NCI-H510A treated with DMSO at 0.1 percent for 48 hours (cell line): ENCODE measurements at regions not wholly inside any gene's neighbourhood (a gene's known extent, or its start where the extent isn't known, plus 50 kb on each side); places are given as distances from the start of the nearest gene placed in this dataset.

Experiments used
- DNase-seq: peaks from one replicate; lab custom pipeline; 2025; lab: John Stamatoyannopoulos, UW

DNA sequence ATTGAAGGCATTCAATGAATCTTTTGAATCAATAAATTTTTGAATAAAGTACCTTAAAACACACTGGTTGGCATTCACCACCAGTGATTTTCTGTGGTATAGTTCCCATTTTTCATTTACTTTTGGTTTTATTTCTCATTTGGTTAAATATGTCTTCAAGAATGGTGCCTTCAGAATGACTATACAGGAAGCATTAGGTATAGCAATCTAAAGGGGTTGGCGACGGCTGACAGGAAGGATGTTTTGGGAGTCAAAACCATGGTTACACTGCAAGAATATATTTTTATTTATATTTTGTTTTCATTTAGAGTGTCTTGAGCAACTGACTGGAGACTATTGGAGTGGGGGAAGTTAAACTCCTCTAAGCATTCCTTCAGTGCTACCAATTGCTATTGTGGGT, 235.7 kb downstream of the HTR1A start:
- DNase-seq, result no peak

DNA sequence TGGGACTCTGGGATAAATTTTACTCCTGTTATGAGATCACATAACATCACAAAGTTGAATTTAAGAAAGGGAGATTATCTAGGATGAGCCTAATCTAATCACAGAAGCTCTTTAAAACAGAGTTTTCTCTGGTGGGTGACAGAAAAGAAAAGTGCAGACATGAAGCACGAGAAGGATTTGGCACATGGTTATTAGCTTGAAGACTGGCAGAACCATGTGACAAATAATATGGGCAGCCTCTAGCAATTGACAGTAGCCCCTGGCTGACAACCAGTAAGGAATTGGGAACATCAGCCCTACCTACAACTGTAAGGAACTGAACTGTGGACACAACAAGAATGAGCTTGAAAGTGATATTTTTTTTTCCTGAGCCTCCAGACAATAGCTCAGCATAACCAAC, 243.1 kb downstream of the HTR1A start:
- DNase-seq, result no peak

DNA sequence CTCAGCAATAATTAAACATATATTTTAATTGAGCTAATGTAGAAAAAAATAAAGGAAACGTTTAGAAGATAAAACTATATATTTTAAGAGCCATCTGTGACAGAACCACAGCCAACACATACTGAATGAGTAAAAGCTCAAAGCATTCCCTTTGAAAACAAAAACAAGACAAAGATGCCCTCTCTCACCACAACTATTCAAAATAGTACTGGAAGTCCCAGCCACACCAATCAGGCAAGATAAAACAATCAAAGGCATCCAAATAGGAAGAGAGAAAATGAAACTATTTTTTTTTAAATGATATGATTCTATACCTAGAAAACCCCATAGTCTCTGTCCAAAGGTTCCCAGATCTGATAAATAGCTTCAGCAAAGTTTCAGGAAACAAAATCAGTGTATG, 262.0 kb downstream of the HTR1A start:
- no peak for DNase-seq

DNA sequence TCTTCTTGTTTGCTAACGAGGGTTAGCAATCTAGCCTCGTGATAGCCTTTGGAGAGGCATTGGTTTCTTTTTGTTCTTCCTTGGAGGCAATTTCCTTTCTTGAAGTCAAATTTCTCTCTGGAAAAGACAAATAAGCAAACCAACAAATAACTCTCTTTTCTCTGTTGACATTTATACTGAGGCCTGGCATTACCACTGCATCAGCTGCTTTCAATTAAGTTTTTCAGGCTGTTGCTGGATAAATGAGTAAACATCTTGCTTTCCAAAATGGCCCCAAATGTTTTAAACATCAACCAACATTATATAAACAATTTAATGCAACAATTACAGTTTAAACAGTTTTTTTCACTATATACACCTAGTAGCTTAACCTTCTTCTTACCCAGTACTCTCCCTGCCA, 264.4 kb downstream of the HTR1A start:
- DNase-seq, result no peak

DNA sequence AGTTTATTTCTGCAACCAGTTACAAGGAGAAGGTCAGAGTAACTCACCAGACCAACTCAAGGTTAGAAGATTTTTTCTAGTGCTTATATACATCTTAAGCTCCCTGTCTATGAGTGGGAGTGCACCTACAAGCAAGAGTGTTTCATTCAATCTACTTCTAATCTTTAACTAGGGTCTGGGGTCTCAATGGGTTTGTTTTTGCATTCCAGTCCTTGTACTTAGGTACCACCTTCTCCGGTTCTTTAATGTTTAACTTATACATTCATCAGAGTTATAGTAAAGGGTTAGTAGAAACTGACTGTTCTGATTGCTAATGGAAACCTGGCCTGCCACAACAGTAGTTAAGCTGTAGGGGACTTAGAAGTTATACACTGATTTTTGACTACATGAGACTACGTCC, 271.7 kb downstream of the HTR1A start:
- DNase-seq, result no peak

DNA sequence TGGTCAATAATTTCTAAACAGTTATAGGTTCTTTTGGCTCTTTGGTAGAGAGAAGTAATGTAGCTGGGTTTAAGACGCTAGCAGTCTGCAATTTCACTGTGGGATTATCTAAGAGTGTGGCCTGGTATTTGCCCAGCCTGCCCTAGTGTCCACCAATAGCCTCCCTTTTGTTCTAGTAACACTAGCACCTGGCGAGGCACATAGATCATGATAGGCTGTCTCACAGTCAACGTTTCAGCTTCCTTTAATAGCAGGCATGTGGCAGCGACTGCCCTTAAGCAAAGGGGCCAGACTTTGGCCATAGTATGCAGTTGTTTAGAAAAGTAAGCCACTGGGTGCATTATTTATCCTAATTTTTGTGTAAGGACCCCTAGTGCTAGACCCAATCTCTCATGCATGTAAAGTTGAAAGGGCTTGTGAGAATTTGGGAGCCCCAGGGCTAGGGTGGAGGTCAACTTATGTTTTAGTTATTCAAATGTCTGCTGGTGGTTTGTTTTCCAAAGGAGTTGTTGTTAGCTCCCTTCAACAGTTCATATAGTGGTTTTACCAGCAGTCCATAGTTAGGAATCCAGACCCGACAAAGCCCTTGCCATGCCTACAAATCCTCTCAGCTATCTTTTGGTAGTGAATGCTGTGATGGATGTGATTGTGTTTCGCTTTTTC, 274.3 kb downstream of the HTR1A start:
- no peak for DNase-seq

DNA sequence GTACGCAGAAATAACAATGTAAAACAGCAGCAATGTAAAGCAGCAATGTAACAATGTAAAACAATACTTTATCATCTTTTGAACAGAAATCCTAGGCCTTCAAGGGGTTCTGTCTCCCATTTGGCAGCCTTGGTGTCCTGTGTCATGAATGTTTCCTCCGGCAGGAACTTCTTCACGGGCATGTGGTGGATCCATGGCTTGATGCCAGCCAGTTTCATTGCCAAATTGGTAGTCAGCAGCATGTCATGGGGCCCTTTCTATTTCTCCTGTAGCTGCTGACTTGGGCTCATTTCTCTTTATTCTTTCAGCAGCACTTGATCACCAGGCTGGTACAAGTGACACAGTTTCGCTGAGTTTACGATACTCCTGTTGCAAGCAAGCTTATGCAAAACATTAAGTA, 275.3 kb downstream of the HTR1A start:
- DNase-seq, result no peak

DNA sequence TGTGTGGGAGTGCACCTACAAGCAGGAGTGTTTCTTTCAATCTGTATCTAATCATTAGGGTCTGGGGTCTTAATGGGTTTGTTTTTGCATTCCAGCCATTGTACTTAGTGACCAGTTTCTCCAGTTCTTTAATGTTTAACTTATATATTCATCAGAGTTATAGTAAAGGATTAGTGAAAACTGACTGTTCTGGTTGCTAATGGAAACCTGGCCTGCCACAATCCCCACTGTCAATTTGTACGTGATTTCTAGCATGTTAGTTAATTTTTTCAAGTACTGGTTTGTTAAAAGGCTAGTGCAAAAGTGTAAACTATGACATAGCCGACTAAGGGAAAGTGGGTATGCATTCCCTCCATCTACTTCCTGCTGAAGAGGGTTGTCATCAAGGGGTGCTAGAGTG, 276.1 kb downstream of the HTR1A start:
- DNase-seq, result no peak

DNA sequence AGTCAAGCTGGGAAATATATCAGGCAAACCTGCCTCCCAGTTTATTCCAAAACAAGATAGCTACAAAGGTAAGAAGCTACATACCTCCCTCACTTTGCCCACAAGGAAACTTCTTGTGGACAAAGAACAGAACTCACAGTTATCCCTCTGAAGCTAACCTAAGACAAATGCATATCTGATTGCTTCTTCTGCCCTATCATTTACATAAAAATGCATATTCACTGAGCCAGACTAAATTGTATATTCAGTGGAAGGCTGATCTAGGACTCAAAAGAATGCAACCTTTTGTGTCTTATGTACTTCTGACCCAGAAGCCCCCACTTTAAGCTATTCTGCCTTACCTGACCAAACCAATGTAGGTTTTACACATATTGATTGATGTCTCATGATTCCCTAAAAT, 276.8 kb downstream of the HTR1A start:
- no peak for DNase-seq

DNA sequence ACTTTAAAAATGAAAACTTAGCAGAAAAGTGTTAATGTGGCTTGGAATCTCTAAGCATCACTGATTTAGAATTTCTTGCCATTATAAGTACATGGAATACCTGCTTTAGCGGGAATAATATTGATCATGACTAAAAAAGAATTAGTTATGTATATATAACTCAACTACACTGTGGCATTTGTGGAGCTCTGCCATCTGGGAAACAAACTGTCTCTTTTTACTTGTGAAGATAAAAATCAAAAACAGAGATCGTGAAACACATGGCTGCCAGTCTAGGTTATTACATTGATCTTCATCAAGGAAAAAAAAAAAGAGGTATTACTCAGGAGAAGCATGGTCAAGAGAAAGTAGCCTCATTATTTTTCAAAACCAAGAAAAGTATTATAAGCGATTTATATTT, 287.4 kb downstream of the HTR1A start:
- no peak for DNase-seq

DNA sequence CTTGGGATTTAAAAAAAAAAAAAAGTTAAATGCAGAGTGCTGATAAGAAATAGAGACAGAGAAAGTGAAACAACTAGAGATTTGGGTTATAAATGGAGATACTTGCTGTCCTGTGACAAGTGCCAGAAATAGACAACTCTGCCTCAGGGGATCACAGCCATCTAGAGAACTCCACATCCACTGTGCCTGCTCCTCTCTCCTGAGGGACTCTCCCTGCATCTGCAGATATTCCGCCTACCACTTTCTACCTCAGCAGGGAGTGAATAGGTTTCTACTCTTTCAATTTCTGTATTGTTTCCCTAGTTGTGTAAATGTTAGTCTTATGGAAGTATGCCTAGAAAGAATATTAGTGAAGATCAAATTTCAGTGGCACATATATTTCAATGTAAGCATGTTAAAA, 307.2 kb downstream of the HTR1A start:
- peak; percentile 16 for DNase-seq

DNA sequence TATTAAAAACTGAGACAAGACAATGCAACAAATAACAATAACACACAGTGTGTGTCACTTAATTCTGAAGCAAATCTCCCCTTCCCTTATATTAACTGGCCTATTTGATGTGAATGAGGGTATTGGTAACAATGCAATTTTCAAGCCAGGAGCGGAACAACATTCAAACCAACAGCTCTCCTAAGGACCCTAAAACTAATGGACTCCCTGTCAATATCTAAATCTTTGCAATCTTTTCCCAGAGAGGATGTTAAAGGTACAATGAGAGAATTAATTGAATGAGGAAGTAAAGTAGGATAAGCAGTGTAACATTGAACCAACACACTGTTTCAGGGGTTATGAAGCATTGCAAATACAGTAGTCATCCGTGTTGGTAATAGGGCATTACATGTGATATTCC, 311.7 kb downstream of the HTR1A start:
- DNase-seq, result no peak

DNA sequence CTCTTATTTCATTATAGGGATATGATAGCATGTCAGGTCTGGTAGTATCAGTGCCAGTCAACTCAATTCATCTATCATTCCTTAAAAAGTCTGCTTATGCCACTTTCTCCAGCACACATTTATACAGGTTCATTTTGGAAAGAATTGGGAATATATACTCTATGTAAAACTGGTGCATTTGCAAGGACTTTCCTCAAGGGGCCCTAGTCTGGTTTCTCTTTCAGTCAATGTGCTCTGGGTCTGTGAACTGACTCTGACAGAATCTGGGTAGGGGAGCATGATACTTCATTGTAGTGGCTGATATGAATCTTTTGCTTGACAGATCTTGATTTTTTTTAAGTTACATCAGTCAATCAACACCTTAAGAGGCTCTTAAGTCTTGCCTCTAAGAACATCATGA, 313.9 kb downstream of the HTR1A start:
- DNase-seq, result no peak

DNA sequence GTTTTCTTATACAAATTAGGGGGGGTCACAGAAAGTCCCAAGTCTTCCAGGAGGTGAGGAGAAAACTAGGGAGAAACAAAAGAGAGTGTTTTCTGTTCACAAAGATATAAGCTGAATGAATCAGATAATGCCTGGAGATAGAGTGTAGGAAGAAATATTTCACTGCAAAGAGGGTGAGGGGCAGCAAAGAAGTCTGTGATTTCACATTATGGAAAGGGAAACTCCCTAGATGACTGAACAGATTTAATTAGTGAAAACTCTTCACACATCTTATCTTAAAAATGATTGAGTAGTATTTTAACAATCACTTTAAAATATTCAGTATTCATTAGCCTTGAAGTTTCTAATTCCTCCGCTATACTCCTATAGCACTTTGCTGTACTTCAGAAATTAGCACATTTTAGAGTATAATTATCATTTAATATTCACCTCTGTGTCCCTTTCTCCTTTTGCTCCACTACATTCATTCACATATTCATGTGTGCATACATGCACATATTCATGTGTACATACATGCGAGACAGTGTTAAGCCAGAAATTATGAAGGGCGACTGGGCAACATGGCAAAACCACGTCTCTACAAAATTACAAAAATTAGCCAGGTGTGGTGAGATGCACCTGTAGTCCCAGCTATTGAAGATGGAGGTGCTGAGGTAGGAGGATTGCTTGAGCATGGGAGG, 332.2 kb downstream of the HTR1A start:
- no peak for DNase-seq

DNA sequence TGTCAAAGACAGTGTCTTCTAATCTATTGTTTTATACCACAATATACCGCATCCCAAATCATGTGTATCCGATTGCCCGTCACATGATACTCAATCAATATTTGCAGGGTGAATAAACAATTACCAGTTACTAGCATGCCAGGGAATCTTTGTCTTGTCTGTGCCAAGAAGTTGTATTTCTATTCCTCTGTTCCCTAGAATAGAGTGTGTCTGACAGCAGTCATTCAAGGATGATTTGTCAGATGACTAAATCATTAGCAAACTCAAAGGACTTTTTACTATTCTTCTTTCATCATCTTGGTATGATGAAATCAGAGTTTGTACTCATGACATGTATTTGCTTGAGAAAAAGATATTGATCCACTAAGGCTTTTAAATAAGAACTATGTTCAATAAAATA, 348.8 kb downstream of the HTR1A start:
- no peak for DNase-seq

DNA sequence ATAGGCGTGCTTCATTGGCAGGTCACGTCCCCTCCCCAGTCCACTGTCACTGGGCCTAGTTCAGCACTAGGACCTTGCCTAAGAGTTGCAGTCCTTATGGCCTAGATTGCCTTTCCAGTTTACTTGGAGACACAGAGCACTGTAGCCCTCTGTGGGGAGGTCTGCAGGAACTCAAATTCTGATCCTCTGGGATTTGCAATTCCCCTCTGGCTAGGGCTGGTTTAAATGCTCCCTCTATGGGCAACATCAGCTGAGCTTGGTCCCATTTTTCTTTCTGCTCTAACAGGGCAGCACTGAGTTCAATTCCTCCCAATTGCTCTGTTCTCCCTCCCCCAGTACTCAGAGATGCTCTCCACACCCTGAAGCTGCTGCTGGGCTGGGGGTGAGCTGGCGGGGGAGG, 358.2 kb downstream of the HTR1A start:
- no peak for DNase-seq

DNA sequence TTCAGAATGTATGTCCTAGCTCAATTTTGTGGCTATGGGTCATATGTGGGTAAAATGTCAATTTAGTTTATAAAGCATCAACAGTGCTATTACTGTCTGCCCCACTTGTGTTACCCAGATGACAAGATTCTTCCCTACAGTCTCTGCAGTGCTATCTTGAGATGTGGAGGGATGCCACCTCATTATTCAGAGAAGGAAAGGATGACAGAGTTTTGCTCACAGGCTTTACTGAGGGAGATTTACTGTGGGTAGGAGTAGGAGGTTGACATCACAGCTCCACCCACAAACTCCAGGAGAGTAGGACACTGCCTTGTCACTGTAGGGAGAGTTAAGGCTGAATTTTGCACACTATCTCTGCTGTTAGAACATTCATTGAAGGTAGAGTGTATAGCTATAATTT, 359.3 kb downstream of the HTR1A start:
- DNase-seq, result no peak

DNA sequence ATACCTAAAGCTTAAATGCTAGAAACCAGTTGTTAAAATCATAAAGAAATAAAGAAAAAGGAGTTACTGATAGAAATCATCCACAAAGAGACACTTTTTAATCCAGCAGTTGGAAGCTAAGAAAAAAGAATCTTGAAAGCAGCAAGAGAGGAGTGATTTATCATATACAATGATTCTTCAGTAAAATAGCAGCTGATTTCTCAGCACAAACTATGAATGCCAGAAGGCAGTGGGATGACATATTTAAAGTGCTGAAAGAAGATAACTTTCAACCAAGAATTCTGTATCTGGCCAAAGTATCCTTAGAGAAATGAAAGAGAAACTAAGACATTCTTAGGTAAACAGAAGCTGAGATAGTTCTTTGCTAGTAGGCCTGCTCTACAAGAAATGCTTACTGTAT, 366.0 kb downstream of the HTR1A start:
- DNase-seq, result no peak

DNA sequence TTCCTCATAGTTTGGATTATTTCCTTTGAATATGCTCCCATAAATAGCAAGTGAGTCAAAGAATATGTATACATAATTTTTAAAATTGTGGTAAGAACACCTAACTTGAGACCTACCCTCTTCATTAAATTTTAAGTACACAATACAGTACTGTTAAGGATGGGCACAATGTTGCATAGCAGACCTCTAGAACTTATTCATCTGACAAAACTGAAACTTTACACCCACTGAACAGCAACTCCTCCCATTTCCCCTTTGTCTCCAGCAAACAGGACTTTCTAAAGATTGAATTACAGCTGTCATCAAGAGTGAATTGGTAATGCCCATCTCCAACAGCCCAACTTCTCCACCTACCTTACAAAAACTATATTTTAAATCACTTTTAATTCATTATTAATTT, 388.9 kb downstream of the HTR1A start:
- peak; percentile 31 for DNase-seq

DNA sequence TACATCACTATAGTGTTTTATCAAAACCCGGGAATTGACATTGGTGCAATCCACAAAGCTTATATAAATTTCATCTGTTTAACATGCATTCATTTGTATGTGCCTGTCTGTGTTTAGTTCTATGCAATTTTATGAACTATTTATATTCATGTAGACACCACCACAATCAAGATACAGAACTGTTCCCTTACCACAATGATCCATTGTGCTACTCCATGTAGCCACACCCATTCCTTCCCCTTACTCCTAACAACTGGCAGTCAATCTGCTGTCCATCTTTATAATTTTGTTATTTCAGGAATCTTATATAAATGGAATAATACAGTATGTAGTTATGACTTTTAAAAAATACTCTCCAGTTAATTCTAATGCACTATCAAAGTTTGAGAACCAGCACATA, 389.5 kb downstream of the HTR1A start:
- DNase-seq, result no peak

DNA sequence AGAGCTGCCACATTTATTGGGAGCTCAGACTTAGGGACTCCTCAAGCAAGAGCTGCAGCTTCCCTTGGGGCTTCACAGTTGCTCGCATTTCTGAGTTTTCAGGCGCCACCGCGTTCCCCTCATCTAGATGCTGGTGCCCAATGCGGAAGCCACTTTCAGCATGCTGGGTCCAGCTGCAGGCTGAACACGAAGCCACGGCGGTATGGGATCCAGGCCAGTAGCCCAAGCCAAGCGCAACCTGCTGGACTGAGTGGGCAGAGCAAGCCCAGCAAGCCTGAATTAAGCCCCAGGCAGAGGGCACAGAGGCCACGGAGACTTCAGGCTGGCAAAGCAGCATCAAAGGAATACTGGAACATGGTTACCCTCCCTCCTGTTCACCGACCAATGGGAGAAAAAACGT, 391.5 kb downstream of the HTR1A start:
- DNase-seq, result no peak

DNA sequence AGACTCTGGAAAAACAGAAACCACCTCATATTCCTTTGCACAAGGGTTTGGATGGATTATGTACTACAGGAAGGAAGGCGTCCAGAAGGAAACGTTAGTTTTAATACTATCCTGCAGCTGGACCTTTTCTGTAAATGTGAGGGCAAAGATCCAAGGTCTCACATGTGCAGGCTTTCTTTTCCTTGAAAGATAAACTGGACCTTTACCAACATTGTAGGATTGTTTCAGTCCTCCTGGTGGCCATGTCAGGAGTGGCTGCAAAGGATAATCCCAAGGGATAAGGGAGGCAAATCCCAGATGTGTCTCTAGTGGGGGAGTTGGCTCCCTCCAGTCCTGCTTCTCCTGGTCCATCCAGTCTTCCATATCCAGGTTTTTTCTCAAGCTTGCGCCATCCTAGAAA, 397.5 kb downstream of the HTR1A start:
- DNase-seq, result no peak

DNA sequence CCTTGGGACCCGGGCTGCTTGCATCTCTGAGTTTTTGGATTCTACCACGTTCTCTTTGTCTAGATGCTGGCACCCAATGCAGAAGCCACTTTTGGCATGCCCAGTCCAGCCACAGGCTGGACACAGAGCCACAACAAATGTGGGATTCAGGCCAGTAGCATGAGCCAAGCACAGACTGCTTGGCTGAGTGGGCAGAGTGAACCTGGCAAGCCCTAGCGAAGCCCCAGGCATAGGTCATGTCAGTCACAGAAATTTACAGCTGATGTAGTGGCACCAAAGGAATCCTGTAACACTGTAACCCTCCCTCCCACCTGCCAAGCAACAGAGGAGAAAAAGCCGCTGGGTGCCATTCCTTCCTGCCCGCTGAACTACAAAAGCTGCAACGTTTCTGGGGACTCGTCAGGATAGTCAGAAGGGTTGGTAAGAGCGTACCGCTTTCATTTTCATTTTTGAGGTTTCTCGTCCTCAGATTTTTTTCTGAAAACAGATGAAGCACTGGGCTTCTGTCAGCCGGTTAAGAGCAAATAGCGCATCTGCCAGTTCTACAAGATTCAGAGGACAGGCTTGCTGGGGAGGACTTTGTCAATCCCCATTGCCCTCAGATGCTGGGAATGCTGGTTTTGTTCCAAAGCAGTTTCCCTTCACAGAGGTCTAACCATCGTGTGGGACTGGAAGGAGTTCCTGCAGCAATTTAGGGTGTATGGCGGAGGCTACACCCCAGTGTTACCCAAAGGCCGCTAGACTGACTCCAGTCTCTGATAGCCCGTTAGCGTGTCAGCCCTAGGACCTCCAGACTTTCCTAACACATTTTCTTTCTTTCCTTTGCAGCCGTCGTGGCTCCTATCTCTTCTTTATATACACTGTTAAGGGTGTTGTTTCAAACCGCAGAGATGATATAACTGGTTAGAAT, 399.0 kb downstream of the HTR1A start:
- DNase-seq, result no peak
